ENCODE measurements at regions not wholly inside any gene's neighbourhood (a gene's known extent, or its start where the extent isn't known, plus 50 kb on each side); places are given as distances from the start of the nearest gene placed in this dataset.

DNA sequence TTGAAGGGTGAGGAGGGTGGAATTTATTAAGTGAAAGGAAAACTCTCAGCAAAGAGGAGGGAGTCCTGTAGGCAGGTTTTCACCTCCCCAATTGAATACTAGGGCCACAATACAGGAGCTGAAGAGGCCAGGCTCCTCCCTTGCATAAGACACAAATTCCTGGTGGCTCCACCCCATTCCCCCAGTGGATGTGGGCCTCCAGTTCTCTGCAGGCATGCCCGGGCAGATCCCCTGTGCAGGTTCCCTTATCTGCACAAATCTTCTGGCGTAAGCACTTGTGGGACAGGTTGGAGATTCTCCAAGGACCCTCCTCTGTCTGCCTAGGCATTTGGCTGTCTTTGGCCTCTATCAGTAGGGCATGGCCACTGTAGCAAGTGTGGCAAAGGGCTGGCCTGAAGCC lies 847.1 kb upstream of the MBL2 start:
- H3K4me1 Mint-ChIP-seq (ENCODE audit: low read depth), result peaks cover 10% of the 10 kb centered on the region
- no peaks in the 10 kb centered on the region for H3K9me3 Mint-ChIP-seq (ENCODE audit: low read depth)
- H3K4me3 Mint-ChIP-seq (ENCODE audit: low read depth), result no peak overlapping the region
- DNase-seq (ENCODE audit: low spot score, unreplicated experiment), result no peak
- H3K36me3 Mint-ChIP-seq (ENCODE audit: insufficient read depth), result no peaks in the 10 kb centered on the region
- H3K27me3 Mint-ChIP-seq, result no peaks in the 10 kb centered on the region
- no peak overlapping the region for H3K27ac Mint-ChIP-seq
- TF ChIP-seq, protein P1, sequence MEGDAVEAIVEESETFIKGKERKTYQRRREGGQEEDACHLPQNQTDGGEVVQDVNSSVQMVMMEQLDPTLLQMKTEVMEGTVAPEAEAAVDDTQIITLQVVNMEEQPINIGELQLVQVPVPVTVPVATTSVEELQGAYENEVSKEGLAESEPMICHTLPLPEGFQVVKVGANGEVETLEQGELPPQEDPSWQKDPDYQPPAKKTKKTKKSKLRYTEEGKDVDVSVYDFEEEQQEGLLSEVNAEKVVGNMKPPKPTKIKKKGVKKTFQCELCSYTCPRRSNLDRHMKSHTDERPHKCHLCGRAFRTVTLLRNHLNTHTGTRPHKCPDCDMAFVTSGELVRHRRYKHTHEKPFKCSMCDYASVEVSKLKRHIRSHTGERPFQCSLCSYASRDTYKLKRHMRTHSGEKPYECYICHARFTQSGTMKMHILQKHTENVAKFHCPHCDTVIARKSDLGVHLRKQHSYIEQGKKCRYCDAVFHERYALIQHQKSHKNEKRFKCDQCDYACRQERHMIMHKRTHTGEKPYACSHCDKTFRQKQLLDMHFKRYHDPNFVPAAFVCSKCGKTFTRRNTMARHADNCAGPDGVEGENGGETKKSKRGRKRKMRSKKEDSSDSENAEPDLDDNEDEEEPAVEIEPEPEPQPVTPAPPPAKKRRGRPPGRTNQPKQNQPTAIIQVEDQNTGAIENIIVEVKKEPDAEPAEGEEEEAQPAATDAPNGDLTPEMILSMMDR (IDR thresholded peaks at IDR 0.05; ENCODE audit: unreplicated experiment), result no peak

DNA sequence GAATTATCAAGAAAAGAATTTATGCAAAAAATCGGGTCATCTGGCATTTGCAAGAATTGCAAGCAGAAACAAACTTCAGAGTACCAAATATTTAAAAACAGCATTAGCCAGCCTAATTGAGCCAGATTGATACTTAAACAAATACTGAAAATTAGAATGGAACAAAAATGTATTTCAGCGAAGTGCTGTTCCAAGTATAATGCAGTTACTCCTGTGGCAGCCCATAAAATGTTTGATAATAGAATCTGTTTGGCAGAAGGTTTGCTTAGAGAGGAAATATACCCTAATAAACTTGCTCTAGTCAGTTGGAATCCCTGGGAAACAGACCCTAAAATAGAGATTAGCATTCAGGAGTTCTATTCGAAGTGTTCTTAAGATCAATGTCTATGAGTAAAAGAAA lies 835.1 kb upstream of the MBL2 start:
- H3K27me3 Mint-ChIP-seq, result no peaks in the 10 kb centered on the region
- no peak for DNase-seq (ENCODE audit: low spot score, unreplicated experiment)
- H3K36me3 Mint-ChIP-seq (ENCODE audit: insufficient read depth), result no peaks in the 10 kb centered on the region
- TF ChIP-seq, protein P1 (IDR thresholded peaks at IDR 0.05; ENCODE audit: unreplicated experiment), result no peak
- no peaks in the 10 kb centered on the region for H3K4me1 Mint-ChIP-seq (ENCODE audit: low read depth)
- H3K27ac Mint-ChIP-seq, result no peak overlapping the region
- H3K9me3 Mint-ChIP-seq (ENCODE audit: low read depth), result no peaks in the 10 kb centered on the region
- H3K4me3 Mint-ChIP-seq (ENCODE audit: low read depth), result no peak overlapping the region

DNA sequence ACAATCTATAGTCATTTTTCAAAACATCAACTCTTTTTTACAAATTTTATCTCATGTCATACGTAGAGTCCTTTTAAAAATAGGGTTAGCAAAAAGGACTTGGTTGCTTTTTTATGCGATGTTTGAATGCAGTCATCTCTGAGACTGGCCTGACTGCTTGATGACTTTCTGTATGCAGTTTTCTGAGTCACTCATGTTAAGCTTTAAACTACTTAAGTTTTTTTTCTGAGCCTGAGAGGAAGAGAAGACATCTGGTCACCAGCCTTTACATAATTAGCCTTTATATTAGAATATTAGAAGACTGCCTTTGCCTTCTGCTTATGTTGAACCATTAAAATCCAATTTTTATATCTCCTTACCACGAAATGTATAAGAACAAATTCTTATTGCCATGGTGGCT lies 834.4 kb upstream of the MBL2 start:
- Mint-ChIP-seq H3K27ac (no peak overlapping the region), H3K4me3 (ENCODE audit: low read depth) (no peak overlapping the region)

DNA sequence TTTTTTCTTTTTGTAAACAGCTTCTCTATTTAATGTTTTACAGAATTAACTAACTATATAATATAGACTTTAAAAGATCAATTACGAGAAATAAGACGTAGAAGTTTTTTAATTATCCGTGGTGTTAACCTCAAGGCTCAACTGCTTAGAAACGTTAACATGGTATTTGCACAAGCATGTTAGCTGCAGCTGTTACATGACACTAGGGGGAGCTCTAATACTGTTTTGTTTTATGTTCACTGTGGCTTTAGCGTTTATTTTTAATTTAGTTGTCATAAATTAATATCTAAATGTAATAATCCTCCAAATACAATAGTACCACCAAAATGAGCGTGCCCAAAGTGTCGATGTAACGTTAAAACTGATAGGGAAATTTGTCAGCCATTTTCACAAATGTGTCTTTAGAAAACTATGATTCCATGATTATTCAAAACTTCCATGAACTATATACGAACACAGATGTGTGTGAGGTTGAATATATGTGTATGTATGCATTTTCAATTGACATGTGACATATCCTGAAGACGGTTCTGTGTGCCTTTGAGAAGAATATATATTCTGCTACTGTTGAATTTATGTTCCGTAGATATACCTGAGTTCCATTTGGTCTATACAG lies 828.8 kb upstream of the MBL2 start:
- H3K27ac Mint-ChIP-seq, result no peak overlapping the region
- TF ChIP-seq, protein P1 (IDR thresholded peaks at IDR 0.05; ENCODE audit: unreplicated experiment), result peak; percentile 93
- H3K4me1 Mint-ChIP-seq (ENCODE audit: low read depth), result peaks cover 4% of the 10 kb centered on the region
- no peak for DNase-seq (ENCODE audit: low spot score, unreplicated experiment)
- H3K36me3 Mint-ChIP-seq (ENCODE audit: insufficient read depth), result no peaks in the 10 kb centered on the region
- peaks cover under 1% of the 10 kb centered on the region for H3K9me3 Mint-ChIP-seq (ENCODE audit: low read depth)
- H3K4me3 Mint-ChIP-seq (ENCODE audit: low read depth), result no peak overlapping the region
- H3K27me3 Mint-ChIP-seq, result no peaks in the 10 kb centered on the region

More for the DNA sequence above, 834.4 kb upstream of the MBL2 start:
- no peaks in the 10 kb centered on the region for H3K4me1 Mint-ChIP-seq (ENCODE audit: low read depth)
- no peaks in the 10 kb centered on the region for H3K27me3 Mint-ChIP-seq
- no peak for DNase-seq (ENCODE audit: low spot score, unreplicated experiment)
- TF ChIP-seq, protein P1 (IDR thresholded peaks at IDR 0.05; ENCODE audit: unreplicated experiment), result no peak
- no peaks in the 10 kb centered on the region for H3K36me3 Mint-ChIP-seq (ENCODE audit: insufficient read depth)
- H3K9me3 Mint-ChIP-seq (ENCODE audit: low read depth), result no peaks in the 10 kb centered on the region

DNA sequence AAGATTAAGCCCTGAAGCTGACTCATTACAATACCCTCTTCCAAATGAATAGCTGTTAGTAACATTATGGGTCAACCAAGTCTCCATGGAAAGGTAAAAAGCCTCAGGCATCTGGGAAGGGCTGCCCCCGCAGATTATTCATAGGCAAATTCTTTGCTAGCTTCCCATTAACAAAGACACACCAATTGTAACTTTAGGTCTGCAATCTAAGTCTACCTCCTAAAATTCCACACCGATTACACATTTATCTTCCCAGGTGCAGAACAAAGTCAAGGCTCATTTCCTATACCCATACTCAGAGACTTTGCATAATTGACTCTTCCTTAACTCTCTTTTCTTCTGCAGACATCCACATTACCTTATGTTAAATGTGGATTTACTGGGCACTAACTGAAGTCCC lies 826.3 kb upstream of the MBL2 start:
- H3K4me3 Mint-ChIP-seq (ENCODE audit: low read depth), result no peak overlapping the region
- peaks cover 2% of the 10 kb centered on the region for H3K9me3 Mint-ChIP-seq (ENCODE audit: low read depth)
- no peak for DNase-seq (ENCODE audit: low spot score, unreplicated experiment)
- H3K4me1 Mint-ChIP-seq (ENCODE audit: low read depth), result peaks cover 9% of the 10 kb centered on the region
- TF ChIP-seq, protein P1 (IDR thresholded peaks at IDR 0.05; ENCODE audit: unreplicated experiment), result no peak
- H3K36me3 Mint-ChIP-seq (ENCODE audit: insufficient read depth), result no peaks in the 10 kb centered on the region
- H3K27me3 Mint-ChIP-seq, result no peaks in the 10 kb centered on the region
- no peak overlapping the region for H3K27ac Mint-ChIP-seq

Data from progenitor cell of endocrine pancreas (in vitro differentiated cells).